ENCODE measurements at regions not wholly inside any gene's neighbourhood (a gene's known extent, or its start where the extent isn't known, plus 50 kb on each side); places are given as distances from the start of the nearest gene placed in this dataset.

GRCh38 chr4:163755013-163755412, 260.5 kb downstream of the TMA16 start:
- peak overlapping the region; percentile 12 for H2AFZ ChIP-seq (replicated peaks)
- no peaks in the 10 kb centered on the region for H3K4me1 ChIP-seq
- H3K27ac Mint-ChIP-seq, result no peak overlapping the region
- no peak overlapping the region for H3K9ac ChIP-seq
- no peak overlapping the region for H3K4me3 ChIP-seq
- H3K4me1 Mint-ChIP-seq, result no peaks in the 10 kb centered on the region
- no peaks in the 10 kb centered on the region for H3F3A ChIP-seq (ENCODE audit: low read depth)
- H3K36me3 Mint-ChIP-seq, result no peaks in the 10 kb centered on the region
- H4K20me1 ChIP-seq (ENCODE audit: low read depth), result no peaks in the 10 kb centered on the region
- no peaks in the 10 kb centered on the region for H3K9me3 Mint-ChIP-seq
- no peaks in the 10 kb centered on the region for H3K27me3 Mint-ChIP-seq (ENCODE audit: insufficient read depth, low read depth)
- H3K27me3 ChIP-seq, result no peaks in the 10 kb centered on the region
- H3K4me3 Mint-ChIP-seq, result no peak overlapping the region
- no peak overlapping the region for H3K4me2 ChIP-seq
- no peaks in the 10 kb centered on the region for H3K9me3 ChIP-seq (ENCODE audit: low read depth)
- H3K27ac ChIP-seq, result no peak overlapping the region
- TF ChIP-seq CTCF (IDR thresholded peaks at IDR 0.05), result peak; percentile 50
- no peak for TF ChIP-seq EZH2phosphoT487 (IDR thresholded peaks at IDR 0.05)
- no peak for TF ChIP-seq EZH2 (IDR thresholded peaks at IDR 0.05)
- H3K36me3 ChIP-seq, result no peaks in the 10 kb centered on the region
- no peaks in the 10 kb centered on the region for H3K79me2 ChIP-seq (ENCODE audit: low read depth)
- DNase-seq (ENCODE audit: low spot score), result peak; percentile 5

GRCh38 chr4:163757219-163757618, 262.7 kb downstream of the TMA16 start:
- Histone ChIP-seq H2AFZ (replicated peaks) (no peak overlapping the region), H3K27ac (no peak overlapping the region), H3K27me3 (no peaks in the 10 kb centered on the region), H3K36me3 (no peaks in the 10 kb centered on the region), H3K9me3 (ENCODE audit: low read depth) (no peaks in the 10 kb centered on the region), H3K79me2 (ENCODE audit: low read depth) (no peaks in the 10 kb centered on the region), H3K9ac (no peak overlapping the region), H3F3A (ENCODE audit: low read depth) (no peaks in the 10 kb centered on the region), H3K4me2 (no peak overlapping the region), H3K4me1 (no peaks in the 10 kb centered on the region), H3K4me3 (no peak overlapping the region), H4K20me1 (ENCODE audit: low read depth) (no peaks in the 10 kb centered on the region)
- TF ChIP-seq EZH2 (IDR thresholded peaks at IDR 0.05), result no peak
- TF ChIP-seq EZH2phosphoT487 (IDR thresholded peaks at IDR 0.05), result no peak
- TF ChIP-seq CTCF (IDR thresholded peaks at IDR 0.05), result no peak
- no peak for DNase-seq (ENCODE audit: low spot score)
- Mint-ChIP-seq H3K27me3 (ENCODE audit: insufficient read depth, low read depth) (no peaks in the 10 kb centered on the region), H3K9me3 (no peaks in the 10 kb centered on the region), H3K36me3 (no peaks in the 10 kb centered on the region), H3K4me1 (no peaks in the 10 kb centered on the region), H3K27ac (no peak overlapping the region), H3K4me3 (no peak overlapping the region)

- Histone ChIP-seq H3K4me2 (no peak overlapping the region), H3K4me3 (no peak overlapping the region), H3F3A (ENCODE audit: low read depth) (no peaks in the 10 kb centered on the region), H3K9ac (no peak overlapping the region), H2AFZ (replicated peaks) (no peak overlapping the region), H3K9me3 (ENCODE audit: low read depth) (no peaks in the 10 kb centered on the region), H3K27ac (no peak overlapping the region), H3K36me3 (no peaks in the 10 kb centered on the region), H3K27me3 (no peaks in the 10 kb centered on the region), H4K20me1 (ENCODE audit: low read depth) (no peaks in the 10 kb centered on the region), H3K79me2 (ENCODE audit: low read depth) (no peaks in the 10 kb centered on the region), H3K4me1 (no peaks in the 10 kb centered on the region)
- Mint-ChIP-seq H3K27ac (no peak overlapping the region), H3K27me3 (ENCODE audit: insufficient read depth, low read depth) (no peaks in the 10 kb centered on the region), H3K9me3 (no peaks in the 10 kb centered on the region), H3K4me1 (no peaks in the 10 kb centered on the region), H3K36me3 (no peaks in the 10 kb centered on the region), H3K4me3 (no peak overlapping the region)
- DNase-seq (ENCODE audit: low spot score), result no peak
- TF ChIP-seq CTCF (IDR thresholded peaks at IDR 0.05), result no peak
- TF ChIP-seq EZH2 (IDR thresholded peaks at IDR 0.05), result no peak
- no peak for TF ChIP-seq EZH2phosphoT487 (IDR thresholded peaks at IDR 0.05)
Observed at GRCh38 chr4:163758032-163758431, 263.5 kb downstream of the TMA16 start.

- H3K4me3 ChIP-seq, result no peak overlapping the region
- H3K79me2 ChIP-seq (ENCODE audit: low read depth), result no peaks in the 10 kb centered on the region
- no peaks in the 10 kb centered on the region for H4K20me1 ChIP-seq (ENCODE audit: low read depth)
- no peak overlapping the region for H3K27ac ChIP-seq
- no peak overlapping the region for H3K9ac ChIP-seq
- H3K4me1 ChIP-seq, result no peaks in the 10 kb centered on the region
- H3K27me3 Mint-ChIP-seq (ENCODE audit: insufficient read depth, low read depth), result no peaks in the 10 kb centered on the region
- no peaks in the 10 kb centered on the region for H3K27me3 ChIP-seq
- no peaks in the 10 kb centered on the region for H3K36me3 ChIP-seq
- no peaks in the 10 kb centered on the region for H3K9me3 Mint-ChIP-seq
- no peak overlapping the region for H3K27ac Mint-ChIP-seq
- H3F3A ChIP-seq (ENCODE audit: low read depth), result no peaks in the 10 kb centered on the region
- no peaks in the 10 kb centered on the region for H3K4me1 Mint-ChIP-seq
- H2AFZ ChIP-seq (replicated peaks), result no peak overlapping the region
- no peak for TF ChIP-seq EZH2 (IDR thresholded peaks at IDR 0.05)
- no peak for TF ChIP-seq EZH2phosphoT487 (IDR thresholded peaks at IDR 0.05)
- no peak for TF ChIP-seq CTCF (IDR thresholded peaks at IDR 0.05)
- H3K36me3 Mint-ChIP-seq, result no peaks in the 10 kb centered on the region
- no peak for DNase-seq (ENCODE audit: low spot score)
- H3K4me2 ChIP-seq, result no peak overlapping the region
- no peak overlapping the region for H3K4me3 Mint-ChIP-seq
- no peaks in the 10 kb centered on the region for H3K9me3 ChIP-seq (ENCODE audit: low read depth)
Observed at GRCh38 chr4:163762741-163763140, 268.3 kb downstream of the TMA16 start.
